Ovary (tissue), 3 donors: ENCODE measurements at regions not wholly inside any gene's neighbourhood (a gene's known extent, or its start where the extent isn't known, plus 50 kb on each side); places are given as distances from the start of the nearest gene placed in this dataset.

ENCODE experiments used
- CTCF ChIP-seq, 3 donors: fragments of 450-650 bp in 2 of 3; fragments of 200-600 bp in 1 of 3; IDR thresholded peaks; one replicate each; pipeline versions ENCODE4 v1.5.1 to v1.8.0; 2016 to 2022; ENCODE audit warnings: antibody characterized with exemption in 3 of 3, mild to moderate bottlenecking in 1 of 3
- EP300 ChIP-seq: sonication (generic); formaldehyde crosslinking; IDR thresholded peaks from one replicate; pipeline ENCODE4 v1.6.1; 2017; ENCODE audit warnings: antibody characterized with exemption
- POLR2A ChIP-seq: fragments of 450-650 bp; IDR thresholded peaks from one replicate; pipeline ENCODE4 v1.6.1; 2017; ENCODE audit warnings: antibody characterized with exemption, mild to moderate bottlenecking, moderate library complexity
- donor health status: DM: no; HTN: no; CAD: no.

- TF ChIP-seq CTCF (IDR thresholded peaks at IDR 0.05) (no peak), EP300 (no peak), POLR2A (no peak)
These were observed 267.5 kb upstream of the OPRM1 start for GRCh38 chr6:153771577-153771976.
